A204.1 (cell line): ENCODE measurements at regions not wholly inside any gene's neighbourhood (a gene's known extent, or its start where the extent isn't known, plus 50 kb on each side); places are given as distances from the start of the nearest gene placed in this dataset.

Experiments used
- FAIRE-seq: peaks from 2 replicates; lab custom pipeline; 2012; peaks lifted over from hg19 to GRCh38; lab: Jason Lieb, UNC

- no peak for FAIRE-seq
These were observed 525.0 kb downstream of the ISL1 start for GRCh38 chr5:51908215-51908614.

- no peak for FAIRE-seq
These were observed 561.4 kb downstream of the ISL1 start for GRCh38 chr5:51944500-51945125.

- FAIRE-seq = no peak
These were observed 575.2 kb downstream of the ISL1 start for GRCh38 chr5:51958473-51958872.

GRCh38 chr5:51960617-51961121 lies 577.4 kb downstream of the ISL1 start:
- peak; percentile 9 for FAIRE-seq

DNA sequence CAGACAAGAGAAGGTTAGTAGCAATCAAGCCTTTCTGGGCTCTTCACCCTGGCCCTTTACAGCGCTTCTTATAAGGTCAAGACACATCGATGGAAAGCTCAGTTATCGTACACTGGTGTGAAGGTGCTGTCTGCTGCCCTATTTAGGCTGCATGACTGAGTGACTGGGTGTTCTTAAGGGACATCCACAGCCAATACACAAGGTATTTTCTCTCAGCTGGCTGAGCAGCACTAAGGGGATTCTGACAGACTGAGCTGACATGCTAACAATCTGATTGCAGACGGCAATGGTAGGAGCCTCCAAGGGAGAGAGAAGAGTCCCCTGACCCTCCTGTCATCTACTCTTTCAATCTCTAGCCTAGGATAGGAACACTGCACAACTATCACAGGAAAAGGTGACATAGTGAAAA lies 577.9 kb downstream of the ISL1 start:
- no peak for FAIRE-seq

DNA sequence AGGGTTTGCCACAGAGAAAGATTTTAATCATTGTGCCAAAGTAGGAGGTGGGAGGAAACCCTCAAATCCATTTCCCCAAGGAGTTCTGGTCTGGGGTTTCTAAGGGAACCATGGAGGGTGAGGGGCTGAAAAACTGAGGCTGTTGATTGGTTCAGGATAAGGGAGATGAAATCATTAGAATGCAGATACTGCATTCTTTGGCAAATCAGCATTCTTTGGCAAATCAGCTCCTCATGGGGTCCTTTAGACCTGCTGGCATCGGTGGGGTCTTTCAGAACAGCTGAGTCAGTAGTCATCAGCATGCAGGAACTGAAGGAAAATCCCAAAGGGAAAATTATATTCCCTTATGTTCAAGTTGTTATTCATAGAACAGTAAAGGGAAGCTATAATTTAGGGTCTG lies 585.5 kb downstream of the ISL1 start:
- no peak for FAIRE-seq

DNA sequence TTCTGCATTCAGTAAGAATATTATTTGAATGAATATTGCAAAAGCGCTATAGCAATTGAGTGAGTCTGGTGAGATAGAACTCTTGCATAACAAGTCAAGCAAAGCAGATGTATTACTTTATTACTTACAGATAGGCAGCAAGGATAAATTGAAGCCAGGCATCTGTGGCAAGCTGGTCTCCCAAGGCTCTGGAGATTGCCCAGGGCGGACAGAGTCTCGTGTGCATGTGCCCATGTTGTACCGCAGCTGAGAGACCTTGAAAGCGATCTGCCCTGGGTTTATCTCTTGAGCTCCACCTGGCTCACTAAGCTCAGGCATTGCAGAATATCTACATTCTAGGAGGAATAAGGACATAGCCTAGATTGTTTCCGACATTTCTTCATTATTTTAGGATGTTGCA lies 591.6 kb downstream of the ISL1 start:
- FAIRE-seq = no peak

DNA sequence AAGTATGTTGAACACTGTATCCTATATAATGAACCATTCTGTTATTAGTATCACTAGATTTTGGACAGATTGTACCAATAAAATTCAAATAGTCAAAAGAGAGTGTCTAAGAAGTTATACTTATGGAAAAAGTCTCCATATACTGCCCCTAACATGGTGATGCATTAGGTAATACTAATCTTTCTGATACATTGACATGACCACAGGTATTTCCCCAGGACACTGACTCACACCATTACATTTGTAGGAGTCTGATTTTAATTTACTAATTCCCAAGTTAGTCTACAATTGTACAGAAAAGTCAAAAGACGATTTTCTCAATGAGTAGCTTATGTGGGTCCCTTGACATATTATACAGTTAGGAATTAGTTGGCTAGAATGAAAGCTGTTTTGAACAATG lies 593.8 kb downstream of the ISL1 start:
- no peak for FAIRE-seq

DNA sequence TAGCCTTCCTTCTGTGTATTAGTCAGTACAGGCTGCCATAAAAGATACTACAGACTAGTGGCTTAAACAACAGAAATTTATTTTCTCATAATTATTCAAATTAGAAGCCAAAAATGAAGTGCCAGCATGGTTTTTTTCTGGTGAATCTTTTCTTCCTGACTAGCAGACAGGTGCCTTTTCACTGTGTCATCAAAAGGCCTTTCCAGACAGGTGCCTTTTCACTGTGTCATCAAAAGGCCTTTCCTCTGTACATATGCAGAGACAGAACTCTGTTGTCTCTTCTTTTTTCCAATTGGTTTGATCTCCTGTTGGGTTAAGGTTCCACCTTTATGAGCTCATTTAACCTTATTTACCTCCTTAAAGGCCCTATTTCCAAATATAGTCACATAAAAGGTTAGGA lies 599.9 kb downstream of the ISL1 start:
- no peak for FAIRE-seq

GRCh38 chr5:51986733-51987132 lies 603.5 kb downstream of the ISL1 start:
- FAIRE-seq = no peak

GRCh38 chr5:51987239-51987638 lies 604.0 kb downstream of the ISL1 start:
- FAIRE-seq = no peak

DNA sequence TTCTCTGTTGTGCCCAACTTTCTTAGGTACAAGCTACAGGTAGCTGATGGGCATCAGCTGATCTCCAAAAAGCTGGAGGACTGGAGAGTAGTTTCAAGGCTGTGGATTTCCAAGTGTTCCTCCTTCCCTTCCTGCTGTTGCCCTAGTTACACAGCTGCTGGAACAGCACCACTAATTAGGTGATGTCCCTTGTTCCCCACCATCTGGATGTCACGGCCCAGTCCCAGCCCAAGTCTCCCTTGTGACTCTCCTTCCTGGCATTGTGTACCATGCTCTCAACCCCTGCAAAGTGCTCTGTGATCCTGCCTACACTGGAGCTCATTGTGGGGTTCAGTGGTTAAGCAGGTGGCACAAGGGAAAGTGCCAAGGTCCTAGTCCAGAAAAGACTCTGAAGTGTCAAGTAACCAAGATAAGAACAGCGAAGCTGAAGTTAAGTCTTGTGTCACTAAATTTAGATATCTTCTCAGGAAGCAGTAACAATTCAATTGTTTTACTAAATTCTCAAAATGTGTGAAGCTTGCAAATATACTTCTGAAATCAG lies 604.5 kb downstream of the ISL1 start:
- FAIRE-seq = no peak

DNA sequence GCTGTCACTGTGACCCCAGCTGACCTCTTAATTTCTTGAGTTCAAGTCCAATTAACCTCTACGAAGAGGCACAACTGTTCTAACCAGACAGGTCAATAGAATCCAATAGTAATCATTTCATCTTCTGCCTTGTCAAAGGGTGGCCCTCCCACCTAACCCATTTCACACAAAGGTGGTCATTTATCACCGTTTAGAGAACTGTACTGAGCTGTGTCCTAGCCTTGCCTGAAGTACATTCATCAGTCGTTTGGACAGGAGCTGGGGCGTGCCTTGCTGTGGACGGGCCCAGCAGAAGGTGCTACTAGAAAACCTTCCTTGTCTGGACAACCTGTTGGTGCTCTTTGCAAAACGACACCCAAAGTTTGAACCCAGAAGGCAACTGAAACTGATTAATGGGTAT lies 605.4 kb downstream of the ISL1 start:
- FAIRE-seq = no peak

GRCh38 chr5:51990241-51990640 lies 607.0 kb downstream of the ISL1 start:
- no peak for FAIRE-seq

DNA sequence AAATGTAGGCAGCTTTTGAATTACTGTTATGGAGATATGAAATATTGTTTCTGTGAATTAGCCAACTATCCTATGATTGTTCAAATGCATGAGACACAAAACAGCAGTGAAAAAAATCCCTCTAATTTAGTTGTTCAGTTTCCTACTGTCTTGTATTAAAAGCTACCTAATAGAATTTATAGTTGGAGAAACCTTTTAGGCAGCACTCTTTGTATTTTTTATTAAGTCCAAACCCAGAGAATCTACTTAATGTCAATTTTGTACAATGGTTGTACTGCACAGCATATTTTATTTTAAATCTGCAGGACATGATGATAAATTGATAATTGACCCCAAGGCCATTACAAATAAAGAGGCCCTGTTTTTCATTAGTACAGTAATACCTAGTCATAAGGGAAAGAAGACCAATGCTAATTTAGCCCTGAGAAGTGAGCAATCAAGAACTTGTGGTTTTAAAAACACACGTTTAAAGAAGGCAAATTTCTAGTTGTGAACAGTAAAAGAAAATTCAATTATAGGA lies 607.5 kb downstream of the ISL1 start:
- no peak for FAIRE-seq

DNA sequence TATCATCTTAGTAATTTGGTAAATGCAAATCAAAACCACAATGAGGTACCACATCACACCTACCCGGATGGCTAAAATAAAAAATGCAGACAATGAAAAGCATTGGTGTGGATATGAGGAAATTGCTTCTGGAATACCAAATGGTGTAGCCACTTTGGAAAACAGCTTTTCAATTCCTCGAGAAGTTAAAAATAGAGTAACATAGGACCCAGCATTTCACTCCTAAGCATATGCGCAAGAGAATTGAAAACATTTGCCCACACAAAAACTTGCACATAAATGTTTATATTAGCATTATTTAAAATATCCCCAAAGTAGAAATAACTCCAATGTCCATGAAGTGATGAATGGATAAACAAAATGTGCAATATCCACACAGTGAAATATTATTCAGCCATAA lies 608.7 kb downstream of the ISL1 start:
- FAIRE-seq = no peak

DNA sequence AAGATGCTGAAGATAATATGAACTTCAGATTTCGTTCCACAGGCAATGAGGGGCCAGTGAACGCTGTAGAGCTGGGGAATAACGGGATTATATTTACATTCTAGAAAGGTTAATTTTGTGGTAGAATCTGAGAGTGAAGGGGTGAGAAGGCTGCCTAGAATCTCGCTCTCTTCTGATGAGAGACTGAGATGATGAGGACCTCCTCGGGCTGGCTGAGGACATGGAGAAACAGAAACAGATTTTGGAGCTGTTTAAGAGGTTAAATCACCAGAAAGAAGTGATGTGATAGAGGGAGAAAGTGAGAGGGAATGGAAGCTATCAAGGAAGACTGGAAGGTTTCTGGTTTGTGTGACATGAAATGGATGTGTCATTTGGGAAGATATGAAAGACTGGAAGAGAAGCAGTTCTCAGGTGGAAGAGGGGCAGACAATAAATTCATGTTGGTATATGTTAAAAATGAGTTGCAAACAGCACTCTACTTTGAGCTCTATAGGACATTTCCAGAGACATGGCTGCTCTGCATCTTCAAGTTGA lies 612.6 kb downstream of the ISL1 start:
- FAIRE-seq = no peak

DNA sequence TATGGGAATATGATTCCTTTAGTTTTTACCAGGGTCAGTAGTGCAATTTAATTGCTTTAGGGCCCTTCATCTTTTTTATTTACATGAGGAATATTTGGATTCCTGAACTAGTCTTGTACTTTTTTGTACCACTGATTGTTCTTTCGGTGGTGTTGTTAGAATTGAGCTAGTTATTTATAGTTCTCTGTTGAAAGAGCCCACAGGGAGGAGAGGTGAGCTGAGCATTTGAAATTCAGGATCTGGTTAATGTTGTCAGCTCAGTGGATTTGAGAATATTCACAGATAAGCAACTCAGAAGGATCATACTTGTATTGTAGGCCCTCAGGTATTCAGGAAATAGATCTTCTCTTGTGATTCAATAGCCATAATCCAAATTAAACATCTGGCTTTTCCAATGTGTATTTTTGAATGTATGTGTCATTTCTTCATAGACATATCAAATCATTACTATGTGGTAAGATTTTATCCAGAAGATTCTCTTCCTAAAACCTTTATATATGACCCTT lies 613.2 kb downstream of the ISL1 start:
- no peak for FAIRE-seq

DNA sequence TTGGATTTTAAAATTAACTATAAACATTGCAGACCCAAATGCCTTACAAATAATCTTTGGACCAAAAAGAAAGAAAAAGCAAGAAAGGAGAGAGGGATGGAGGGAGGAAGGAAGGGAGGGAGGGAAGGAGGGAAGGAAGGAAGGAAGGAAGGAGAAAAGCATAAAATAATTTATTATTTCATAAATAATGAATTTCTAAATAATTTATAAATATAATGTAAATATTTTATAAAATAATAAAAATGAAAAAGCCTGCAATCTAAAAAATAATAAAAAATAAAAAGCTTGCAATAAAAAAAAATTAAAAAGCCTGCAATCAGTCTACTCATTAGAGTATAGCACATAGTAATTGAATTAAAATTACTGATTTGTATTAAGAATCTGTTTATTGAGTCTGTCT lies 614.3 kb downstream of the ISL1 start:
- FAIRE-seq = peak; percentile 44

DNA sequence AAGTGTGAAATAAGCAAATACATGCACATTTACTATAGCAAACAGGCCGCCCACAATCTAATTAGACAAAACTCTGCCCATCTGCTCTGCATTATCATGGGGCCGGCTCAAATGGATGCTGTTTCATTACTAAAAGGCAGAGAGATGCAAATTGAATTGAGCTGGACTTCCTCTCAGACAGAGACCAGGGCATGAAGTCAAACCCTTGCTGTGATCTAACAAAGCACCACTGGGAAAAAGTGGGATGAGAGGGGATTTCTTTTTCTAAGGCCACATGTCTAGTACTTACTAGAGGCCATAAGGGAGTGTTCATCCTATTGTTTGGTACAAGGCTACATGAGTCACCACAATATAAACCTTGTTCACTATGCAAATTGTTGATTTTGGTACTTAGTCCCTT lies 614.7 kb downstream of the ISL1 start:
- no peak for FAIRE-seq

GRCh38 chr5:52007230-52007858 lies 624.1 kb downstream of the ISL1 start:
- FAIRE-seq = peak; percentile 77

DNA sequence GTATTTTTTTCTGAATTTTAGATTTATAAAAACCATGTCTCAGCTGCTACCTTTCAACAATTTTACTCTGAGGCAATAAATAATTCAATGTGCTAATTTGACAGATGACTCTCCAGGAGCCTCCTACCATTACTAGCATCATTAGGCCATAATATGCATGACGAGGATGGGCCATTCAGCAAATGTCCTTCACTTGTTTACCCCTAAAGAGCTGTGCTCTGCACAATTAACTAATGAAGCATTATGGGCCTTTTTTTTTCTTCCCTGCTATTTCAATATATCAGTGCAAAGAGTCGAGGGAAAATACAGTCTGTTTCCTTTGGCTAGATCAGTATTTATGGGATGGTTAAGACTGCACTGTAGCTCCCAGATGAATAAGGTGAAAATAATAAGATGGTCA lies 627.2 kb downstream of the ISL1 start:
- no peak for FAIRE-seq

DNA sequence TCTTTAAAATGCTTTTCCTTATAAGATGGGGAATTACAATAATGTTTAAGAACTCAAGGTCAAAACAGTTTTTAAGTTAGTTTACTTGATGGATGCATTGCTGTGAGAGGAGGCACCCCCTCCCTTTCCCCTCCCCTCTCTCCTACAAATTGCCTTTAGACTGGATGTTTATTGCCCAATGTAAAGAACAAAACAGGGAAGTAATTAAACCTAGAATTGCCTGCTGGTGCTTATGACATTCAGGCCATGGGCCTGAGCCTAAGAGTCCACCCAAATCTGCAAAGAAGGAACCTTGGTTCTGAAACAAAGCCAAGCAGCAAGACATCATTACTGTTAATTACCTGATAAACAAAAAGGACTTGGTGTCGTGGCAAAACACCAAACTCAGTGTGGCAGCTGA lies 630.3 kb downstream of the ISL1 start:
- no peak for FAIRE-seq
